Myocyte (in vitro differentiated cells): ENCODE measurements at regions not wholly inside any gene's neighbourhood (a gene's known extent, or its start where the extent isn't known, plus 50 kb on each side); places are given as distances from the start of the nearest gene placed in this dataset.
A peak's percentile ranks its signal among the peaks of the same experiment; 100 is the strongest.

Source experiments
- DNase-seq: peaks from one replicate; pipeline ENCODE4 v3.0.0-alpha.2; 2012; ENCODE audit warnings: low read depth

- DNase-seq = peak; percentile 26
These were observed 115.8 kb upstream of the MGAT5 start for GRCh38 chr2:134138115-134138514.

GRCh38 chr2:134139611-134140010, 114.3 kb upstream of the MGAT5 start:
- DNase-seq = no peak

GRCh38 chr2:134140251-134140661, 113.6 kb upstream of the MGAT5 start:
- peak; percentile 53 for DNase-seq

GRCh38 chr2:134141598-134142340, 112.1 kb upstream of the MGAT5 start:
- DNase-seq = no peak

- no peak for DNase-seq
These were observed 111.5 kb upstream of the MGAT5 start for GRCh38 chr2:134142341-134142738.

- no peak for DNase-seq
These were observed 111.0 kb upstream of the MGAT5 start for GRCh38 chr2:134142903-134143302.

- DNase-seq = no peak
These were observed 110.3 kb upstream of the MGAT5 start for GRCh38 chr2:134143568-134143967.

GRCh38 chr2:134144081-134144596, 109.7 kb upstream of the MGAT5 start:
- no peak for DNase-seq

GRCh38 chr2:134144651-134145050, 109.2 kb upstream of the MGAT5 start:
- peak; percentile 34 for DNase-seq

- DNase-seq = no peak
These were observed 108.4 kb upstream of the MGAT5 start for GRCh38 chr2:134145519-134145918.

- no peak for DNase-seq
These were observed 107.7 kb upstream of the MGAT5 start for GRCh38 chr2:134146161-134146560.

GRCh38 chr2:134146620-134147019, 107.3 kb upstream of the MGAT5 start:
- DNase-seq = peak; percentile 70

- DNase-seq = no peak
These were observed 105.7 kb upstream of the MGAT5 start for GRCh38 chr2:134148172-134148571.

- DNase-seq = no peak
These were observed 104.9 kb upstream of the MGAT5 start for GRCh38 chr2:134148843-134149472.

- no peak for DNase-seq
These were observed 104.0 kb upstream of the MGAT5 start for GRCh38 chr2:134149904-134150303.

GRCh38 chr2:134150760-134151159, 103.1 kb upstream of the MGAT5 start:
- DNase-seq = no peak

- no peak for DNase-seq
These were observed 101.5 kb upstream of the MGAT5 start for GRCh38 chr2:134152045-134153010.

- DNase-seq = no peak
These were observed 100.5 kb upstream of the MGAT5 start for GRCh38 chr2:134153294-134153880.

- no peak for DNase-seq
These were observed 99.6 kb upstream of the MGAT5 start for GRCh38 chr2:134154246-134154645.

- DNase-seq = no peak
These were observed 98.7 kb upstream of the MGAT5 start for GRCh38 chr2:134155134-134155533.

GRCh38 chr2:134158295-134158694, 95.6 kb upstream of the MGAT5 start:
- no peak for DNase-seq
